ENCODE measurements at regions not wholly inside any gene's neighbourhood (a gene's known extent, or its start where the extent isn't known, plus 50 kb on each side); places are given as distances from the start of the nearest gene placed in this dataset.

GRCh38 chr13:34246511-34246910 lies 428.6 kb downstream of the RFC3 start:
- DNase-seq: no peak

DNA sequence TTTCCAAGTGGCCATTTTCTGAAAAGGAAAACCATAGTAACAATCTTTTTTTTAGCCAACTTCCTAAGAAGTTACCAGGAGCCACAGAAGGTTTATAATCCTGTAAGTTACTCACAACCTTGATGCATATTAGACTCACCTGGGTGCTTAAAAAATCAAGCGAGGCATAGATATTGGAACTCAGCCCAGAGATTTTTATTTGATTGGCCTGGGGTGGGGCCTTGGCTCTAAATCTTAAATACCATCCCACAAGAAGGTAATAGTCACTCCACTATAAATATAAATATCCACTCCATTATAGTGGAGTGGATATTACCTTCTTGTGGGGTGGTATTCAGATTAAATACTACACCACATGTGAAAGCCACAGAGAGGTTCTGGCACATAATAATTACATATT lies 429.6 kb downstream of the RFC3 start:
- no peak for DNase-seq
- in situ Hi-C loops (cut with HindIII; ENCODE audit: low pct_ligation_motif_present, low pct_unique_long_range_greater_than_20kb, low sequenced_read_pairs): no loop called here

More at GRCh38 chr13:34246511-34246910, 428.6 kb downstream of the RFC3 start:
- in situ Hi-C loops (cut with HindIII; ENCODE audit: low pct_ligation_motif_present, low pct_unique_long_range_greater_than_20kb, low sequenced_read_pairs): no loop called here

- DNase-seq: no peak
- in situ Hi-C loops (cut with HindIII; ENCODE audit: low pct_ligation_motif_present, low pct_unique_long_range_greater_than_20kb, low sequenced_read_pairs): no loop called here
These were observed 431.6 kb downstream of the RFC3 start for GRCh38 chr13:34249546-34250039.

- in situ Hi-C loops (cut with HindIII; ENCODE audit: low pct_ligation_motif_present, low pct_unique_long_range_greater_than_20kb, low sequenced_read_pairs): no loop called here
- no peak for DNase-seq
These were observed 432.3 kb downstream of the RFC3 start for GRCh38 chr13:34250151-34250670.

GRCh38 chr13:34254366-34254765 lies 436.4 kb downstream of the RFC3 start:
- DNase-seq: no peak
- in situ Hi-C loops (cut with HindIII; ENCODE audit: low pct_ligation_motif_present, low pct_unique_long_range_greater_than_20kb, low sequenced_read_pairs): no loop called here

DNA sequence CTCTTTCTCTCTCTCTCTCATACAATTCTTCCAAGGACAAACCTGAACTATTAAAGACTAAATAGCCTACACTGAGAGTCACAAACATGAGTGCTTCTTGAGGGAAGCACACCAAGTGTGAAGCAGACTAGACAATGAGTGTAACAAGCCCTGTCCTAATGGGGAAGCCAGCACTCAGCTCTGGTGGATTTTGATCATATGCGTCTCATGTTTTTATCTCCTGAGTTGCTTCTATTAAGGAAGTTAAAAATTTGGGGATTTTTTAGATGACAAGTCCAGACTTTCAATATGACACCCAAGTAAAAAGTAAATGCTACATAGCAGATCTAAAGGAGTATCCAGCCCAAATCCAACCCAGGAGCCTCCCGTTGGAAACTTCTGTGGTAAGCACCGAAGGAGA lies 437.8 kb downstream of the RFC3 start:
- in situ Hi-C loops (cut with HindIII; ENCODE audit: low pct_ligation_motif_present, low pct_unique_long_range_greater_than_20kb, low sequenced_read_pairs): no loop called here
- DNase-seq: no peak

DNA sequence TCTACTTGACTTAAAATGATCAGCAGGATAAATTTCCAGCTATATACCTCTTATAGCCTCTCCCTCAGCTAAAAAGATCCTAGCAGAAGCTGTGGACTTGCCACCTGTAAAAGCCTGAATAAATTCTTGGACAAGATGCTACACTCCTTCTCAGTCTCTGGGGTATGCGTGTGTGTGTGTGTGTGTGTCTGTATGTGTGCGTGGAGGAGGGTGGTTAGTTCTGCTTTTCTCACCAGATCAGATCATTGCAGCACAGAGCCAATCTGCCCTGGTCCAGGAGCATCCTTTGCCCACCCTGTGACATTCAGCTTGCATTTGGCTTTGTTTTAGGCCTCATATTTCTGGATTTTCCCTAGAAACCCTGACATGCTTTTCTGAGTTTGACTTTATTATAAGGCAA lies 438.3 kb downstream of the RFC3 start:
- in situ Hi-C loops (cut with HindIII; ENCODE audit: low pct_ligation_motif_present, low pct_unique_long_range_greater_than_20kb, low sequenced_read_pairs): no loop called here
- DNase-seq: no peak

- in situ Hi-C loops (cut with HindIII; ENCODE audit: low pct_ligation_motif_present, low pct_unique_long_range_greater_than_20kb, low sequenced_read_pairs): no loop called here
- no peak for DNase-seq
These were observed 440.0 kb downstream of the RFC3 start for GRCh38 chr13:34257966-34258365.

- in situ Hi-C loops (cut with HindIII; ENCODE audit: low pct_ligation_motif_present, low pct_unique_long_range_greater_than_20kb, low sequenced_read_pairs): no loop called here
- DNase-seq: no peak
These were observed 440.9 kb downstream of the RFC3 start for GRCh38 chr13:34258646-34259386.

DNA sequence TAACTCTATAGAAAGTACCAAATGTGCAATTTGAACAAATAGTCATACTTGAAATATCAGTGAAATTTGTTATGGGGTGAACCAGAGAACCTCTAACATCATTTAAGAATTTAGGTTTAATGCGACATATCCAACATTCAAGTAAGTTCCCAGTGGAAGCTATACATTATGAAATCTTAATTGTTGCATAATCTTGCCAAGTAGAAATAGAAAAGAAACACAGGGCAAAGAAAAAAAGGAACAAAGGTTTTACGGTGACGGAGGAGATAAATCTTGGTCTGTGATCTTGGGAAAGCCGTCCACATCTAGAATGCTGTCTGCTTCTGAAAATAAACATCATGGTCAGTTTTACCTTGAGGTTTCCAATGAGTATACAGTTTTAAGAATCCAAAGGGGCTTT lies 445.7 kb downstream of the RFC3 start:
- in situ Hi-C loops (cut with HindIII; ENCODE audit: low pct_ligation_motif_present, low pct_unique_long_range_greater_than_20kb, low sequenced_read_pairs): no loop called here
- DNase-seq: no peak

GRCh38 chr13:34265046-34265679 lies 447.2 kb downstream of the RFC3 start:
- in situ Hi-C loops (cut with HindIII; ENCODE audit: low pct_ligation_motif_present, low pct_unique_long_range_greater_than_20kb, low sequenced_read_pairs): no loop called here
- DNase-seq: no peak

DNA sequence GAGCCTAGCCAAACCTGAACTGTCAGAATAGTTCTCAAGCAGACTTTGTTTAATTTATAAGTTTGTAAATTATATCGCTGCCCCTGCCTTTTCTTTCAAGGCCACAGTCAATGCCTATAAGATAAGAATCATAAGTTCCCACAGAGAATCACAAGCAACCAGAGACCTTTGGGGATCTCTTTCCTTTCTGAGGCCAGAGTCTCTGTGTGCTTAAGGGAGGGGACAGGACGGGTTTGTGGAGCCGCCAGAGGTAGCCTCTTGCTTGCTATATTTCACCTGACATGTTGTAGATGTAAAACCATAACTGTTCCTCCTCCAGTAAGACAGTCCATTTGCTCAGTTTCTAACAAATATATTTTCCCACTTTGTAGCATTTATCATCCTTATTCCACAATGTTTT lies 458.8 kb downstream of the RFC3 start:
- in situ Hi-C loops (cut with HindIII; ENCODE audit: low pct_ligation_motif_present, low pct_unique_long_range_greater_than_20kb, low sequenced_read_pairs): no loop called here
- DNase-seq: no peak

DNA sequence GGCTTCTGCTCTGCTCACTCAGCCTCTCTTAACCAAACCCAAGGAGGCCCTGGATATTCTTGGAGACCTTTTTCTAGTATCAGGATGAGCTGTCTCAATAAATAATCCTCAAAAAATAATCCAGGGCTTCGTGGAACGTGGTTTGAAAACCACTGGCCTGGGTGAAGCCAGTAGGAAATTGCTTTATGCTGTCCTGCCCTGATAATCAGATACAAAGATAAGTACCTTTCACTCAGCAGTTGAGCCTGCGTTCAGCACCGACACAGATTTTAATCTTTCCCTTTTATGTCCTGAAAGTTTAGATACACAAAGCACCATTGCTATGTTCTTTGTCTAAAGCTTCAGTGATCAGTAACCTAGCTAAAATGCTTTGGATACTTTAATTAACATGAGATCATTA lies 460.0 kb downstream of the RFC3 start:
- in situ Hi-C loops (cut with HindIII; ENCODE audit: low pct_ligation_motif_present, low pct_unique_long_range_greater_than_20kb, low sequenced_read_pairs): no loop called here
- DNase-seq: no peak

- no peak for DNase-seq
- in situ Hi-C loops (cut with HindIII; ENCODE audit: low pct_ligation_motif_present, low pct_unique_long_range_greater_than_20kb, low sequenced_read_pairs): no loop called here
These were observed 460.8 kb downstream of the RFC3 start for GRCh38 chr13:34278780-34279179.

- no peak for DNase-seq
- in situ Hi-C loops (cut with HindIII; ENCODE audit: low pct_ligation_motif_present, low pct_unique_long_range_greater_than_20kb, low sequenced_read_pairs): no loop called here
These were observed 472.7 kb downstream of the RFC3 start for GRCh38 chr13:34290661-34291060.

- in situ Hi-C loops (cut with HindIII; ENCODE audit: low pct_ligation_motif_present, low pct_unique_long_range_greater_than_20kb, low sequenced_read_pairs): no loop called here
- no peak for DNase-seq
These were observed 476.7 kb downstream of the RFC3 start for GRCh38 chr13:34294483-34295129.

- peak; percentile 17 for DNase-seq
- in situ Hi-C loops (cut with HindIII; ENCODE audit: low pct_ligation_motif_present, low pct_unique_long_range_greater_than_20kb, low sequenced_read_pairs): no loop called here
These were observed 482.6 kb downstream of the RFC3 start for GRCh38 chr13:34300559-34300958.

GRCh38 chr13:34302596-34302995 lies 484.6 kb downstream of the RFC3 start:
- in situ Hi-C loops (cut with HindIII; ENCODE audit: low pct_ligation_motif_present, low pct_unique_long_range_greater_than_20kb, low sequenced_read_pairs): no loop called here
- no peak for DNase-seq

GRCh38 chr13:34303346-34303745 lies 485.4 kb downstream of the RFC3 start:
- in situ Hi-C loops (cut with HindIII; ENCODE audit: low pct_ligation_motif_present, low pct_unique_long_range_greater_than_20kb, low sequenced_read_pairs): no loop called here
- no peak for DNase-seq
